HepG2 (cell line): ENCODE measurements at regions not wholly inside any gene's neighbourhood (a gene's known extent, or its start where the extent isn't known, plus 50 kb on each side); places are given as distances from the start of the nearest gene placed in this dataset.

Source experiments
- ATAC-seq: fragments of 200-7000 bp; cut with Tn5 transposase; 3 replicates; pipeline ENCODE4 v1.9.1; 2020; ENCODE audit warnings: mild to moderate bottlenecking, moderate library complexity
- BruUV-seq: library from RNA; stranded (reverse); fragments of 400-500 nt; replicated peaks from 2 replicates; lab custom pipeline; 2021; lab: Mats Ljungman, UMichigan
- CTCF ChIA-PET: fragments of 300-600 bp; formaldehyde crosslinking; extraction: SDS; loops from one replicate; lab custom pipeline; 2021; ENCODE audit warnings: low total read pairs, inconsistent platforms, low intra/inter-chr PET ratio; lab: Yijun Ruan, JAX
- POLR2A ChIA-PET: fragments of 350-600 bp; sonication (Branson Sonifier 250); formaldehyde crosslinking; loops from one replicate; lab custom pipeline; 2020; ENCODE audit warnings: antibody characterized with exemption, inconsistent platforms; lab: Yijun Ruan, JAX
- DNase-seq: peaks from one replicate; pipeline ENCODE4 v3.0.0-alpha.2; 2015; ENCODE audit warnings: low spot score
- FAIRE-seq: peaks from 3 replicates; lab custom pipeline; 2011; peaks lifted over from hg19 to GRCh38; lab: Jason Lieb, UNC
- H2AFZ ChIP-seq: one replicate; pipeline ENCODE4 v1.6.1; 2011; ENCODE audit warnings: low read length, inconsistent platforms
- H3K27ac ChIP-seq: fragments of 300-600 bp; 3 replicates; pipeline ENCODE4 v1.8.0; 2011; ENCODE audit warnings: mixed run types, mild to moderate bottlenecking, mixed read lengths, low read length, inconsistent platforms; ENCODE audit not compliant: insufficient read depth; ENCODE audit errors: extremely low read length
- H3K27me3 ChIP-seq, 2 experiments: fragments of 200-600 bp in 1 of 2; 2 replicates in 1 of 2; 3 replicates in 1 of 2; pipeline versions ENCODE4 v1.6.0 to v1.8.0; 2011; ENCODE audit warnings: low read length in 2 of 2, mild to moderate bottlenecking in 2 of 2, moderate library complexity in 2 of 2, inconsistent platforms in 1 of 2; ENCODE audit not compliant: insufficient read depth in 2 of 2, control insufficient read depth in 1 of 2
- H3K36me3 ChIP-seq, 2 experiments: fragments of 200-600 bp in 1 of 2; replicated peaks in 1 of 2; 2 replicates in 1 of 2; 3 replicates in 1 of 2; pipeline versions ENCODE4 v1.5.1 to v1.8.0; 2011; ENCODE audit warnings: low read length in 2 of 2, inconsistent platforms in 1 of 2; ENCODE audit not compliant: insufficient read depth in 2 of 2, control insufficient read depth in 1 of 2
- H3K4me1 ChIP-seq: 2 replicates; pipeline ENCODE4 v1.5.1; 2012; ENCODE audit warnings: low read length, inconsistent platforms; ENCODE audit not compliant: insufficient read depth
- H3K4me2 ChIP-seq: 2 replicates; pipeline ENCODE4 v1.6.0; 2011; ENCODE audit warnings: low read depth, low read length, inconsistent platforms
- H3K4me3 ChIP-seq, 3 experiments: fragments of 200-600 bp in 1 of 3; sonication (generic), shearing (Covaris generic) in 1 of 3; replicated peaks in 1 of 3; 2 replicates each; pipeline ENCODE4 v1.5.1; 2011 to 2016; ENCODE audit warnings: low read length in 3 of 3, inconsistent platforms in 2 of 3, low read depth in 2 of 3, mild to moderate bottlenecking in 2 of 3, control low read depth in 1 of 3, mixed read lengths in 1 of 3; ENCODE audit not compliant: insufficient read depth in 1 of 3
- H3K79me2 ChIP-seq: one replicate; pipeline ENCODE4 v1.6.1; 2011; ENCODE audit warnings: low read length, inconsistent platforms; ENCODE audit not compliant: insufficient read depth
- H3K9ac ChIP-seq: 2 replicates; pipeline ENCODE4 v1.6.0; 2011; ENCODE audit warnings: mild to moderate bottlenecking, low read depth, low read length, inconsistent platforms; ENCODE audit not compliant: insufficient read depth
- H3K9me3 ChIP-seq: 2 replicates; pipeline ENCODE4 v1.5.1; 2012; ENCODE audit warnings: mild to moderate bottlenecking, low read length
- H4K20me1 ChIP-seq: 2 replicates; pipeline ENCODE4 v1.6.0; 2011; ENCODE audit warnings: inconsistent platforms, mild to moderate bottlenecking, low read length, moderate library complexity; ENCODE audit not compliant: insufficient read depth
- CTCF ChIP-seq: sonication (generic); formaldehyde crosslinking; IDR thresholded peaks from 2 replicates; pipeline ENCODE4 v1.5.0; 2020; ENCODE audit warnings: mild to moderate bottlenecking, missing genetic modification reagents, moderate library complexity
- FLYWCH1 ChIP-seq: sonication (generic); formaldehyde crosslinking; IDR thresholded peaks from 2 replicates; pipeline ENCODE4 v1.8.1; 2023; ENCODE audit warnings: mild to moderate bottlenecking, missing genetic modification reagents
- FOXC1 ChIP-seq: sonication (generic); formaldehyde crosslinking; IDR thresholded peaks from 2 replicates; pipeline ENCODE4 v1.8.0; 2022; ENCODE audit warnings: mild to moderate bottlenecking, missing genetic modification reagents, borderline replicate concordance
- FOXO4 ChIP-seq: sonication (generic); formaldehyde crosslinking; conservative IDR thresholded peaks from 2 replicates; pipeline ENCODE4 v1.8.1; 2023; ENCODE audit warnings: missing genetic modification reagents
- RBM22 ChIP-seq: fragments of 200-400 bp; formaldehyde crosslinking; optimal IDR thresholded peaks from 2 replicates; pipeline ENCODE3; 2017; ENCODE audit warnings: mild to moderate bottlenecking, low read length, moderate library complexity
- TMF1 ChIP-seq: sonication (generic); formaldehyde crosslinking; IDR thresholded peaks from 2 replicates; pipeline ENCODE4 v1.8.1; 2022; ENCODE audit warnings: low read depth, missing genetic modification reagents
- ZFP37 ChIP-seq: sonication (generic); formaldehyde crosslinking; IDR thresholded peaks from 2 replicates; pipeline ENCODE4 v1.4.0; 2020; ENCODE audit warnings: missing genetic modification reagents, borderline replicate concordance
- ZNF136 ChIP-seq: sonication (generic); formaldehyde crosslinking; IDR thresholded peaks from 2 replicates; pipeline ENCODE4 v1.8.1; 2022; ENCODE audit warnings: low read depth, mild to moderate bottlenecking, moderate library complexity, missing genetic modification reagents
- ZNF264 ChIP-seq: sonication (generic); formaldehyde crosslinking; IDR thresholded peaks from 2 replicates; pipeline ENCODE4 v1.4.0; 2020; ENCODE audit warnings: missing genetic modification reagents
- ZNF276 ChIP-seq: sonication (generic); formaldehyde crosslinking; IDR thresholded peaks from 2 replicates; pipeline ENCODE4 v1.4.0; 2020; ENCODE audit warnings: mild to moderate bottlenecking, low read depth, missing genetic modification reagents
- ZNF577 ChIP-seq: sonication (generic); formaldehyde crosslinking; IDR thresholded peaks from 2 replicates; pipeline ENCODE4 v1.4.0; 2020; ENCODE audit warnings: mild to moderate bottlenecking, low read depth, missing genetic modification reagents, borderline replicate concordance
- ZNF652 ChIP-seq: IDR thresholded peaks from 2 replicates; pipeline ENCODE4 v1.6.1; 2016; ENCODE audit warnings: low read depth, borderline replicate concordance
- ZNF75D ChIP-seq: sonication (generic); formaldehyde crosslinking; IDR thresholded peaks from 2 replicates; pipeline ENCODE4 v1.8.1; 2023; ENCODE audit warnings: missing genetic modification reagents, mild to moderate bottlenecking, borderline replicate concordance
- WGBS: methylation state at CpG from one replicate; pipeline ENCODE4 v1.1.6; 2017; ENCODE audit warnings: low lambda C conversion rate; 5-methylcytosine and 5-hydroxymethylcytosine counted together
- in situ Hi-C: cut with HindIII; loops from 2 replicates; pipeline ENCODE4 v1.10.0; 2017; ENCODE audit warnings: low pct_unique_long_range_greater_than_20kb; ENCODE audit not compliant: extremely low pct_ligation_motif_present
- intact Hi-C: fragments of 100-400 bp; cut with micrococcal nuclease; formaldehyde crosslinking; loops from one replicate; pipeline ENCODE4 v1.10.0; 2022; ENCODE audit not compliant: unreplicated experiment
- TF ChIP-seq, protein P1 (sequence below): sonication (generic); formaldehyde crosslinking; IDR thresholded peaks from 2 replicates; pipeline ENCODE4 v1.4.0; 2020; ENCODE audit warnings: missing genetic modification reagents, borderline replicate concordance

- no peak for FAIRE-seq
- ATAC-seq = no peak
- Histone ChIP-seq H4K20me1 (no peaks in the 10 kb centered on the region), H3K79me2 (no peaks in the 10 kb centered on the region), H3K9me3 (no peaks in the 10 kb centered on the region), H3K36me3 (no peaks in the 10 kb centered on the region), H3K27me3 (no peaks in the 10 kb centered on the region), H3K27ac (no peak overlapping the region), H3K9ac (no peak overlapping the region), H3K4me3 (no peak overlapping the region), H3K4me1 (no peaks in the 10 kb centered on the region), H3K4me2 (no peak overlapping the region), H2AFZ (no peak overlapping the region)
- ChIA-PET POLR2A (no interaction called here), CTCF (no interaction called here)
- 0% methylated on average over 1 of the region's 2 CpGs for WGBS
- in situ Hi-C loops = loop anchor here (10.0 kb wide), 1 partner anchor 315 kb away; no protein-coding TSS in a partner anchor
- TF ChIP-seq ZFP37 (no peak), CTCF (CRISPR knock-in tag) (no peak), ZNF136 (CRISPR knock-in tag) (no peak), ZNF75D (no peak), FLYWCH1 (CRISPR knock-in tag) (no peak), FOXO4 (CRISPR knock-in tag) (no peak), RBM22 (no peak), FOXC1 (CRISPR knock-in tag) (no peak), TMF1 (CRISPR knock-in tag) (no peak), ZNF652 (CRISPR knock-in tag) (no peak), ZNF276 (CRISPR knock-in tag) (no peak), ZNF264 (CRISPR knock-in tag) (no peak), ZNF577 (CRISPR knock-in tag) (no peak)
- TF ChIP-seq, protein P1, sequence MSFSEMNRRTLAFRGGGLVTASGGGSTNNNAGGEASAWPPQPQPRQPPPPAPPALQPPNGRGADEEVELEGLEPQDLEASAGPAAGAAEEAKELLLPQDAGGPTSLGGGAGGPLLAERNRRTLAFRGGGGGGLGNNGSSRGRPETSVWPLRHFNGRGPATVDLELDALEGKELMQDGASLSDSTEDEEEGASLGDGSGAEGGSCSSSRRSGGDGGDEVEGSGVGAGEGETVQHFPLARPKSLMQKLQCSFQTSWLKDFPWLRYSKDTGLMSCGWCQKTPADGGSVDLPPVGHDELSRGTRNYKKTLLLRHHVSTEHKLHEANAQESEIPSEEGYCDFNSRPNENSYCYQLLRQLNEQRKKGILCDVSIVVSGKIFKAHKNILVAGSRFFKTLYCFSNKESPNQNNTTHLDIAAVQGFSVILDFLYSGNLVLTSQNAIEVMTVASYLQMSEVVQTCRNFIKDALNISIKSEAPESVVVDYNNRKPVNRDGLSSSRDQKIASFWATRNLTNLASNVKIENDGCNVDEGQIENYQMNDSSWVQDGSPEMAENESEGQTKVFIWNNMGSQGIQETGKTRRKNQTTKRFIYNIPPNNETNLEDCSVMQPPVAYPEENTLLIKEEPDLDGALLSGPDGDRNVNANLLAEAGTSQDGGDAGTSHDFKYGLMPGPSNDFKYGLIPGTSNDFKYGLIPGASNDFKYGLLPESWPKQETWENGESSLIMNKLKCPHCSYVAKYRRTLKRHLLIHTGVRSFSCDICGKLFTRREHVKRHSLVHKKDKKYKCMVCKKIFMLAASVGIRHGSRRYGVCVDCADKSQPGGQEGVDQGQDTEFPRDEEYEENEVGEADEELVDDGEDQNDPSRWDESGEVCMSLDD (CRISPR knock-in tag) = no peak
- no peak for DNase-seq
- intact Hi-C loops = no loop called here
- no TSS peak for BruUV-seq
These were observed 246.8 kb downstream of the SNCA start for GRCh38 chr4:89590128-89590527.
